Transverse colon (tissue), 4 donors: ENCODE measurements at regions not wholly inside any gene's neighbourhood (a gene's known extent, or its start where the extent isn't known, plus 50 kb on each side); places are given as distances from the start of the nearest gene placed in this dataset.

Source experiments
- DNase-seq: peaks from one replicate; pipeline ENCODE4 v3.0.0-alpha.2; 2019
- H3K27ac ChIP-seq, 4 donors: fragments of 200-600 bp; sonication (generic); 2 replicates each; pipeline ENCODE4 v1.5.1; 2016 to 2018; ENCODE audit warnings: inconsistent platforms in 4 of 4
- H3K27me3 ChIP-seq: fragments of 200-600 bp; sonication (generic); 2 replicates; pipeline ENCODE4 v1.5.1; 2017; ENCODE audit warnings: inconsistent platforms
- H3K36me3 ChIP-seq, 4 donors: fragments of 200-600 bp; sonication (generic); 2 replicates each; pipeline ENCODE4 v1.5.1; 2017 to 2019; ENCODE audit warnings: inconsistent platforms in 4 of 4
- H3K4me1 ChIP-seq, 4 donors: fragments of 200-600 bp; sonication (generic); 2 replicates each; pipeline ENCODE4 v1.5.1; 2017 to 2020; ENCODE audit warnings: inconsistent platforms in 4 of 4
- H3K4me3 ChIP-seq, 4 donors: fragments of 200-600 bp; sonication (generic); 1 replicate in 1 of 4; 2 replicates in 3 of 4; pipeline versions ENCODE4 v1.5.1 to v1.6.1; 2017 to 2019; ENCODE audit warnings: inconsistent platforms in 4 of 4
- H3K9me3 ChIP-seq, 2 donors: fragments of 200-600 bp; sonication (generic); 2 replicates each; pipeline ENCODE4 v1.5.1; 2017 to 2019; ENCODE audit warnings: inconsistent platforms in 2 of 2
- CTCF ChIP-seq, 5 experiments: fragments of 200-600 bp in 3 of 5; fragments of 450-650 bp in 2 of 5; sonication (generic) in 3 of 5; IDR thresholded peaks; 1 replicate in 2 of 5; 2 replicates in 3 of 5; pipeline ENCODE4 v1.5.1; 2016 to 2017; ENCODE audit warnings: antibody characterized with exemption in 5 of 5, inconsistent platforms in 3 of 5, mild to moderate bottlenecking in 2 of 5, moderate library complexity in 1 of 5
- EP300 ChIP-seq: sonication (generic); formaldehyde crosslinking; IDR thresholded peaks from one replicate; pipeline ENCODE4 v1.6.1; 2017; ENCODE audit warnings: antibody characterized with exemption, low read depth
- POLR2A ChIP-seq: fragments of 450-650 bp; IDR thresholded peaks from one replicate; pipeline ENCODE4 v1.6.1; 2016; ENCODE audit warnings: antibody characterized with exemption, mild to moderate bottlenecking, moderate library complexity
- POLR2AphosphoS5 ChIP-seq, 3 donors: sonication (generic); formaldehyde crosslinking; IDR thresholded peaks; one replicate each; pipeline ENCODE4 v1.6.1; 2016; ENCODE audit warnings: antibody characterized with exemption in 3 of 3
- WGBS, 2 donors: methylation state at CpG; one replicate each; pipeline ENCODE4 v1.1.5; 2018; ENCODE audit warnings: low coverage in 1 of 2; 5-methylcytosine and 5-hydroxymethylcytosine counted together
- in situ Hi-C, 4 donors: fragments of 200-750 bp; cut with MboI; loops; one replicate each; pipeline versions ENCODE4 v1.15.0 to v1.15.1; 2017; ENCODE audit warnings: low sequenced_read_pairs in 3 of 4, low pct_ligation_motif_present in 1 of 4, low pct_unique_long_range_greater_than_20kb in 1 of 4
- intact Hi-C: fragments of 100-400 bp; cut with DNase I; formaldehyde crosslinking; loops from one replicate; pipeline ENCODE4 v1.15.1; 2023; ENCODE audit warnings: low total_unique reads

- Histone ChIP-seq H3K27ac (peak overlapping the region; percentile 75 to 82 (median 80)), H3K36me3 (no peaks in the 10 kb centered on the region), H3K9me3 (no peaks in the 10 kb centered on the region), H3K4me1 (peaks cover 14 to 31% (median 19%) of the 10 kb centered on the region in 4 donors), H3K27me3 (no peaks in the 10 kb centered on the region), H3K4me3 (peak overlapping the region in 1 of 4 donors; percentile 10)
- in situ Hi-C loops (no loop called here), intact Hi-C loops (no loop called here)
- 31 to 38% methylated on average over 9 to 13 of the region's 13 CpGs for WGBS, 2 donors
- TF ChIP-seq POLR2A (no peak), POLR2AphosphoS5 (IDR thresholded peaks at IDR 0.05) (no peak), EP300 (no peak), CTCF (IDR thresholded peaks at IDR 0.05) (no peak)
- DNase-seq = peak; percentile 68
These were observed 58.2 kb upstream of the SLC45A1 start for GRCh38 chr1:8259498-8260290.

DNA sequence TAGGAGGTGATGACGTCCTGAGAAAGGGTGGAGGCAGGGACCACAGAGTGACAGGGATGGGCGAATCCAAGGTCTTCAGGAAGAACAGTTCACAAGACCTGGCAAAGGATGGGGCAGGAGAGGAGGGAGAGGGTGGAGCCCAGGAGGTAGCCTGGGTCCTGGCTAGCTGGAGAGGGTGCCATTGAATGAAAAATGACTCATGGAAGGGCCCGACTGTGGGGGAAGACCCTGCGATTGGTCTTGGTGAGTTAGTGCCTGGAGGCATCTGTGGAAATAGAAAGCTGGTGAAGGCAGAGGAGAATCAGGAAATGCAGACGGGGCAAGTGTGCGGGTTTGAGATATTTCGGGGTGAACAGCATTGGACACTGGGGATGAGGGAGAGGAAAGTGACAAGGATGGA lies 60.3 kb upstream of the SLC45A1 start:
- peak overlapping the region in 1 of 4 donors; percentile 82 for H3K27ac ChIP-seq

GRCh38 chr1:8256321-8256720 lies 61.6 kb upstream of the SLC45A1 start:
- no peak for DNase-seq
- Histone ChIP-seq H3K36me3 (no peaks in the 10 kb centered on the region), H3K4me3 (no peak overlapping the region), H3K27ac (no peak overlapping the region), H3K4me1 (peaks cover 14 to 31% (median 19%) of the 10 kb centered on the region in 4 donors), H3K9me3 (no peaks in the 10 kb centered on the region), H3K27me3 (no peaks in the 10 kb centered on the region)
- in situ Hi-C loops = no loop called here
- WGBS, 2 donors = 91 to 100% methylated on average over 2 to 7 of the region's 7 CpGs
- TF ChIP-seq EP300 (no peak), POLR2A (no peak), CTCF (IDR thresholded peaks at IDR 0.05) (no peak), POLR2AphosphoS5 (IDR thresholded peaks at IDR 0.05) (no peak)
- intact Hi-C loops = no loop called here

More for the DNA sequence above, 60.3 kb upstream of the SLC45A1 start:
- Histone ChIP-seq H3K4me1 (peaks cover 14 to 31% (median 19%) of the 10 kb centered on the region in 4 donors), H3K27me3 (no peaks in the 10 kb centered on the region), H3K4me3 (no peak overlapping the region), H3K36me3 (no peaks in the 10 kb centered on the region), H3K9me3 (no peaks in the 10 kb centered on the region)
- DNase-seq = no peak
- TF ChIP-seq EP300 (no peak), POLR2AphosphoS5 (IDR thresholded peaks at IDR 0.05) (no peak), POLR2A (no peak), CTCF (IDR thresholded peaks at IDR 0.05) (no peak)
- 75 to 87% methylated on average over 5 to 7 of the region's 7 CpGs for WGBS, 2 donors
- intact Hi-C loops (no loop called here), in situ Hi-C loops (no loop called here)

DNA sequence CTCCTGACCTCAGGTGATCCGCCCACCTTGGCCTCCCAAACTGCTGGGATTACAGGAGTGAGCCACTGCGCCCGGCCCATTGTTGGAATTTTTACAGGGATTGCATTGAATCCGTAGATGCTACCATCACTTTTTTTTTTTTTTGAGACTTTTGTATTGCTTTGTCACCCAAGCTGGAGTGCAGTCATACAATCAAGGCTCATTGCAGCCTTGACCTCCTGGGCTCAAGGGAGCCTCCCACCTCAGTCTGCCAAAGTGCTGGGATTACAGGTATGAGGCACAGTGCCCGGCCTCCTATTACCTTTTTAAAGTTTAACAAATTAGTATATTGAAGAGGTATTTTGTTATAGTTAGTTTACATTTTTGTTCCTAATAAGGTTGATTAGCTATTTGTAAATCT lies 62.2 kb upstream of the SLC45A1 start:
- no peak for DNase-seq
- no peaks in the 10 kb centered on the region for H3K27me3 ChIP-seq
- intact Hi-C loops = no loop called here
- TF ChIP-seq POLR2AphosphoS5 (IDR thresholded peaks at IDR 0.05) = peak in 1 of 3 donors; percentile 22
- TF ChIP-seq EP300 = no peak
- TF ChIP-seq POLR2A = no peak
- no peak for TF ChIP-seq CTCF (IDR thresholded peaks at IDR 0.05)
- in situ Hi-C loops = no loop called here
- 80 to 91% methylated on average over 1 to 5 of the region's 5 CpGs for WGBS, 2 donors
- H3K4me1 ChIP-seq = peaks cover 14 to 31% (median 19%) of the 10 kb centered on the region in 4 donors
- H3K4me3 ChIP-seq = no peak overlapping the region
- H3K27ac ChIP-seq = no peak overlapping the region
- H3K9me3 ChIP-seq = no peaks in the 10 kb centered on the region
- no peaks in the 10 kb centered on the region for H3K36me3 ChIP-seq
